Effector memory CD8-positive, alpha-beta T cell (primary cell): ENCODE measurements at regions not wholly inside any gene's neighbourhood (a gene's known extent, or its start where the extent isn't known, plus 50 kb on each side); places are given as distances from the start of the nearest gene placed in this dataset.
"Not testable (repeated sequence)": the region's sequence is repeated elsewhere in the genome, so short reads cannot be mapped to it uniquely, and the experiment has no call there.

Experiments
- ATAC-seq: fragments of 150-1000 bp; cut with Tn5 transposase; replicated peaks from 2 replicates; pipeline ENCODE4 v1.10.0; 2021; ENCODE audit warnings: mild to moderate bottlenecking, moderate library complexity
- DNase-seq, 3 experiments: peaks; one replicate each; pipeline ENCODE4 v3.0.0; 2021
- H3K27ac Mint-ChIP-seq, 2 donors: one replicate each; pipeline ENCODE4 v1.8.0; 2022; ENCODE audit warnings: mild to moderate bottlenecking in 2 of 2, mixed read lengths in 2 of 2, moderate library complexity in 2 of 2
- H3K27me3 Mint-ChIP-seq, 2 donors: one replicate each; pipeline ENCODE4 v1.8.0; 2022; ENCODE audit warnings: mixed read lengths in 2 of 2
- H3K36me3 Mint-ChIP-seq: one replicate; pipeline ENCODE4 v1.8.0; 2022; ENCODE audit warnings: mild to moderate bottlenecking, moderate library complexity, mixed read lengths; ENCODE audit not compliant: insufficient read depth
- H3K4me1 Mint-ChIP-seq, 2 donors: one replicate each; pipeline ENCODE4 v1.8.0; 2022; ENCODE audit warnings: low read depth in 2 of 2, mixed read lengths in 2 of 2
- H3K4me3 Mint-ChIP-seq, 2 donors: one replicate each; pipeline ENCODE4 v1.8.0; 2022; ENCODE audit warnings: mild to moderate bottlenecking in 2 of 2, mixed read lengths in 2 of 2, moderate library complexity in 2 of 2
- H3K9me3 Mint-ChIP-seq, 2 donors: one replicate each; pipeline ENCODE4 v1.8.0; 2022; ENCODE audit warnings: mixed read lengths in 2 of 2

GRCh38 chr5:152456815-152457443 lies 51.9 kb upstream of the NMUR2 start:
- Mint-ChIP-seq H3K9me3 (no peaks in the 10 kb centered on the region), H3K4me3 (no peak overlapping the region), H3K4me1 (no peaks in the 10 kb centered on the region), H3K36me3 (no peaks in the 10 kb centered on the region), H3K27ac (no peak overlapping the region), H3K27me3 (peaks cover 32 to 37% of the 10 kb centered on the region in 2 donors)
- DNase-seq (no peak), ATAC-seq (no peak)

GRCh38 chr5:152462021-152462721 lies 57.1 kb upstream of the NMUR2 start:
- Mint-ChIP-seq H3K27ac (no peak overlapping the region), H3K27me3 (peaks cover 60 to 69% of the 10 kb centered on the region in 2 donors)

GRCh38 chr5:152464048-152464447 lies 59.0 kb upstream of the NMUR2 start:
- H3K27me3 Mint-ChIP-seq: peaks cover 59 to 66% of the 10 kb centered on the region in 2 donors
- H3K4me3 Mint-ChIP-seq: no peak overlapping the region
- H3K9me3 Mint-ChIP-seq: peaks cover 0 to 2% of the 10 kb centered on the region in 2 donors

More at GRCh38 chr5:152462021-152462721, 57.1 kb upstream of the NMUR2 start:
- DNase-seq (no peak), ATAC-seq (no peak)
- peaks cover 0 to 2% of the 10 kb centered on the region in 2 donors for H3K9me3 Mint-ChIP-seq
- no peak overlapping the region for H3K4me3 Mint-ChIP-seq
- H3K4me1 Mint-ChIP-seq: no peaks in the 10 kb centered on the region
- H3K36me3 Mint-ChIP-seq: no peaks in the 10 kb centered on the region

GRCh38 chr5:152465140-152465539 lies 60.1 kb upstream of the NMUR2 start:
- DNase-seq: no peak
- Mint-ChIP-seq H3K27me3 (peaks cover 56 to 59% of the 10 kb centered on the region in 2 donors), H3K4me3 (no peak overlapping the region), H3K27ac (no peak overlapping the region), H3K9me3 (peaks cover 0 to 2% of the 10 kb centered on the region in 2 donors), H3K36me3 (no peaks in the 10 kb centered on the region), H3K4me1 (peaks cover 0 to 1% of the 10 kb centered on the region in 2 donors)
- no peak for ATAC-seq

More at GRCh38 chr5:152464048-152464447, 59.0 kb upstream of the NMUR2 start:
- Mint-ChIP-seq H3K36me3 (no peaks in the 10 kb centered on the region), H3K4me1 (no peaks in the 10 kb centered on the region), H3K27ac (no peak overlapping the region)
- ATAC-seq (no peak), DNase-seq (no peak)

- Mint-ChIP-seq H3K4me1 (peaks cover 5 to 7% of the 10 kb centered on the region in 2 donors), H3K4me3 (no peak overlapping the region), H3K27ac (no peak overlapping the region), H3K27me3 (peaks cover 48 to 51% of the 10 kb centered on the region in 2 donors), H3K36me3 (peaks cover 3% of the 10 kb centered on the region), H3K9me3 (peaks cover 0 to 2% of the 10 kb centered on the region in 2 donors)
- DNase-seq (no peak), ATAC-seq (no peak)
Observed at GRCh38 chr5:152466085-152466745, 61.1 kb upstream of the NMUR2 start.

- peaks cover 3% of the 10 kb centered on the region for H3K36me3 Mint-ChIP-seq
- H3K27ac Mint-ChIP-seq: peak overlapping the region in 1 of 2 donors; percentile 36
- H3K9me3 Mint-ChIP-seq: no peaks in the 10 kb centered on the region
- DNase-seq (no peak), ATAC-seq (peak; percentile 70)
- peaks cover 29 to 48% of the 10 kb centered on the region in 2 donors for H3K27me3 Mint-ChIP-seq
- H3K4me1 Mint-ChIP-seq: peaks cover 5 to 7% of the 10 kb centered on the region in 2 donors
- H3K4me3 Mint-ChIP-seq: peak overlapping the region in 1 of 2 donors; percentile 15
Observed at GRCh38 chr5:152470167-152470566, 65.1 kb upstream of the NMUR2 start.

GRCh38 chr5:152472083-152472482 lies 67.0 kb upstream of the NMUR2 start:
- Mint-ChIP-seq H3K9me3 (no peaks in the 10 kb centered on the region), H3K4me3 (no peak overlapping the region), H3K4me1 (peaks cover 5 to 7% of the 10 kb centered on the region in 2 donors), H3K27ac (no peak overlapping the region), H3K27me3 (peaks cover 15 to 40% of the 10 kb centered on the region in 2 donors), H3K36me3 (peaks cover 3% of the 10 kb centered on the region)
- ATAC-seq (no peak), DNase-seq (no peak)

GRCh38 chr5:152474961-152475360 lies 69.9 kb upstream of the NMUR2 start:
- Mint-ChIP-seq H3K36me3 (peaks cover 3% of the 10 kb centered on the region), H3K27me3 (peaks cover 4 to 30% of the 10 kb centered on the region in 2 donors), H3K27ac (no peak overlapping the region), H3K4me3 (no peak overlapping the region), H3K9me3 (no peaks in the 10 kb centered on the region), H3K4me1 (peaks cover 5 to 7% of the 10 kb centered on the region in 2 donors)
- DNase-seq: no peak
- no peak for ATAC-seq

- ATAC-seq (no peak), DNase-seq (no peak)
- Mint-ChIP-seq H3K4me3 (no peak overlapping the region), H3K27ac (no peak overlapping the region), H3K27me3 (peaks cover 4 to 30% of the 10 kb centered on the region in 2 donors), H3K9me3 (no peaks in the 10 kb centered on the region), H3K36me3 (no peaks in the 10 kb centered on the region), H3K4me1 (no peaks in the 10 kb centered on the region)
Observed at GRCh38 chr5:152477536-152477935, 72.5 kb upstream of the NMUR2 start.

GRCh38 chr5:152479866-152480265 lies 74.8 kb upstream of the NMUR2 start:
- not testable (repeated sequence) for H3K4me3 Mint-ChIP-seq, DNase-seq

GRCh38 chr5:152480677-152481076 lies 75.6 kb upstream of the NMUR2 start:
- DNase-seq, H3K9me3 Mint-ChIP-seq, ATAC-seq, H3K27ac Mint-ChIP-seq, H3K4me3 Mint-ChIP-seq, H3K4me1 Mint-ChIP-seq, H3K36me3 Mint-ChIP-seq: not testable (repeated sequence)
- H3K27me3 Mint-ChIP-seq: peaks cover 5 to 13% of the 10 kb centered on the region in 2 donors

More at GRCh38 chr5:152479866-152480265, 74.8 kb upstream of the NMUR2 start:
- H3K27me3 Mint-ChIP-seq: peaks cover 5 to 19% of the 10 kb centered on the region in 2 donors
- H3K9me3 Mint-ChIP-seq, ATAC-seq, H3K36me3 Mint-ChIP-seq, H3K4me1 Mint-ChIP-seq, H3K27ac Mint-ChIP-seq: not testable (repeated sequence)

GRCh38 chr5:152487130-152487529 lies 82.1 kb upstream of the NMUR2 start:
- no peaks in the 10 kb centered on the region for H3K36me3 Mint-ChIP-seq
- ATAC-seq (no peak), DNase-seq (no peak)
- peaks cover 5% of the 10 kb centered on the region in 2 donors for H3K27me3 Mint-ChIP-seq
- peaks cover 5 to 8% of the 10 kb centered on the region in 2 donors for H3K4me1 Mint-ChIP-seq
- no peak overlapping the region for H3K27ac Mint-ChIP-seq
- H3K9me3 Mint-ChIP-seq: peaks cover 0 to 2% of the 10 kb centered on the region in 2 donors
- no peak overlapping the region for H3K4me3 Mint-ChIP-seq

- no peak for DNase-seq
- no peaks in the 10 kb centered on the region for H3K36me3 Mint-ChIP-seq
- peaks cover 0 to 2% of the 10 kb centered on the region in 2 donors for H3K9me3 Mint-ChIP-seq
- H3K4me3 Mint-ChIP-seq: no peak overlapping the region
- no peaks in the 10 kb centered on the region for H3K27me3 Mint-ChIP-seq
- no peak for ATAC-seq
- H3K4me1 Mint-ChIP-seq: peaks cover 5 to 8% of the 10 kb centered on the region in 2 donors
- H3K27ac Mint-ChIP-seq: no peak overlapping the region
Observed at GRCh38 chr5:152488869-152489268, 83.8 kb upstream of the NMUR2 start.
